ENCODE measurements at regions not wholly inside any gene's neighbourhood (a gene's known extent, or its start where the extent isn't known, plus 50 kb on each side); places are given as distances from the start of the nearest gene placed in this dataset.

- H3K27ac ChIP-seq: no peak overlapping the region
- H3K27me3 ChIP-seq (ENCODE audit: insufficient read depth in 3 of 3, low read length in 2 of 3): no peaks in the 10 kb centered on the region
- ATAC-seq (no peak), DNase-seq (no peak)
- H3K9me3 ChIP-seq: no peaks in the 10 kb centered on the region
- intact Hi-C loops (cut with DNase I): no loop called here
- no peak overlapping the region for H3K4me3 ChIP-seq
- no peak for TF ChIP-seq CTCF (IDR thresholded peaks at IDR 0.05)
- H3K4me1 ChIP-seq: no peaks in the 10 kb centered on the region
- no peaks in the 10 kb centered on the region for H3K36me3 ChIP-seq (ENCODE audit: insufficient read depth in 1 of 2, low read depth in 1 of 2)
Observed at GRCh38 chr5:93018461-93018860, 562.6 kb downstream of the NR2F1-AS1 start.

- Histone ChIP-seq H3K4me1 (no peaks in the 10 kb centered on the region), H3K4me3 (no peak overlapping the region), H3K27me3 (ENCODE audit: insufficient read depth in 3 of 3, low read length in 2 of 3) (no peaks in the 10 kb centered on the region), H3K9me3 (no peaks in the 10 kb centered on the region), H3K36me3 (ENCODE audit: insufficient read depth in 1 of 2, low read depth in 1 of 2) (no peaks in the 10 kb centered on the region), H3K27ac (no peak overlapping the region)
- intact Hi-C loops (cut with DNase I): no loop called here
- WGBS, 3 donors: 75 to 77% (median 76%) methylated on average over 2 of the region's 2 CpGs
- TF ChIP-seq CTCF (IDR thresholded peaks at IDR 0.05): no peak
- DNase-seq: no peak
- ATAC-seq: no peak
Observed at GRCh38 chr5:93017849-93018248, 563.2 kb downstream of the NR2F1-AS1 start.

GRCh38 chr5:93017376-93017775 is 563.6 kb downstream of the NR2F1-AS1 start:
- no peak overlapping the region for H3K4me3 ChIP-seq
- ATAC-seq (no peak), DNase-seq (no peak)
- H3K27me3 ChIP-seq (ENCODE audit: insufficient read depth in 3 of 3, low read length in 2 of 3): no peaks in the 10 kb centered on the region
- intact Hi-C loops (cut with DNase I): no loop called here
- H3K9me3 ChIP-seq: no peaks in the 10 kb centered on the region
- no peaks in the 10 kb centered on the region for H3K4me1 ChIP-seq
- WGBS, 3 donors: 84 to 92% (median 86%) methylated on average over 1 of the region's 1 CpG
- H3K36me3 ChIP-seq (ENCODE audit: insufficient read depth in 1 of 2, low read depth in 1 of 2): no peaks in the 10 kb centered on the region
- no peak for TF ChIP-seq CTCF (IDR thresholded peaks at IDR 0.05)
- H3K27ac ChIP-seq: no peak overlapping the region

- no peak overlapping the region for H3K4me3 ChIP-seq
- intact Hi-C loops (cut with DNase I): no loop called here
- no peaks in the 10 kb centered on the region for H3K4me1 ChIP-seq
- WGBS, 3 donors: 55 to 75% (median 58%) methylated on average over 1 of the region's 1 CpG
- H3K9me3 ChIP-seq: no peaks in the 10 kb centered on the region
- DNase-seq (no peak), ATAC-seq (no peak)
- H3K36me3 ChIP-seq (ENCODE audit: insufficient read depth in 1 of 2, low read depth in 1 of 2): no peaks in the 10 kb centered on the region
- H3K27ac ChIP-seq: no peak overlapping the region
- TF ChIP-seq CTCF (IDR thresholded peaks at IDR 0.05): no peak
- H3K27me3 ChIP-seq (ENCODE audit: insufficient read depth in 3 of 3, low read length in 2 of 3): no peaks in the 10 kb centered on the region
Observed at GRCh38 chr5:93010616-93011015, 570.4 kb downstream of the NR2F1-AS1 start.

- 38 to 45% (median 42%) methylated on average over 2 of the region's 2 CpGs for WGBS, 3 donors
- Histone ChIP-seq H3K27me3 (ENCODE audit: insufficient read depth in 3 of 3, low read length in 2 of 3) (no peaks in the 10 kb centered on the region), H3K36me3 (ENCODE audit: insufficient read depth in 1 of 2, low read depth in 1 of 2) (no peaks in the 10 kb centered on the region), H3K9me3 (no peaks in the 10 kb centered on the region), H3K27ac (no peak overlapping the region), H3K4me1 (no peaks in the 10 kb centered on the region), H3K4me3 (no peak overlapping the region)
- DNase-seq: no peak
- no peak for ATAC-seq
- TF ChIP-seq CTCF (IDR thresholded peaks at IDR 0.05): no peak
- intact Hi-C loops (cut with DNase I): no loop called here
Observed at GRCh38 chr5:93010037-93010436, 571.0 kb downstream of the NR2F1-AS1 start.
